Uterus (tissue), 2 donors: ENCODE measurements at regions not wholly inside any gene's neighbourhood (a gene's known extent, or its start where the extent isn't known, plus 50 kb on each side); places are given as distances from the start of the nearest gene placed in this dataset.

ENCODE experiments used
- POLR2A ChIP-seq, 2 donors: fragments of 450-650 bp; IDR thresholded peaks; one replicate each; pipeline ENCODE4 v1.6.1; 2016; ENCODE audit warnings: antibody characterized with exemption in 2 of 2, mild to moderate bottlenecking in 1 of 2, moderate library complexity in 1 of 2
- TF ChIP-seq, protein P1 (sequence below), 4 experiments: fragments of 200-600 bp in 2 of 4; fragments of 450-650 bp in 2 of 4; sonication (generic) in 2 of 4; IDR thresholded peaks; one replicate each; pipeline ENCODE4 v1.5.1; 2016 to 2019; ENCODE audit warnings: antibody characterized with exemption in 4 of 4, mild to moderate bottlenecking in 2 of 4, moderate library complexity in 1 of 4

DNA sequence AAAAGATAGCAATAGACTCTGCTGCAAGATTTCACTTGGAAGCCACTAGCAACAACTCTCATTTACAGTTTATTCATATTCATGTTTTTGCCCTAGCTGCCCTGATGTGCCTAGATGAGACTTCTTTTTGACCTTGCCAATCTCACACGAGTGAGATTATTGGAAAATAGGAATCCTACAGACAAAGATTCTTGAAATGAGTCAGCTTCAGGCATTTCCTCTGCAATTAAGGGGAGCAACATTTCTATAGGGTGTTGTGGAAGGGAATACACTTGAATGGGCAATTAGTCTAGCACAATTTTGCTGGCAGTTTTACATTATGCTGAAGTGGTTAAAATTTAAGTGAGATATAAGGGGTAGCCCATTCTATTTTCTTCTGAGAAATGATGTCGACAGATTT is 217.0 kb upstream of the FAT4 start:
- TF ChIP-seq POLR2A (IDR thresholded peaks at IDR 0.05): no peak
- TF ChIP-seq, protein P1, sequence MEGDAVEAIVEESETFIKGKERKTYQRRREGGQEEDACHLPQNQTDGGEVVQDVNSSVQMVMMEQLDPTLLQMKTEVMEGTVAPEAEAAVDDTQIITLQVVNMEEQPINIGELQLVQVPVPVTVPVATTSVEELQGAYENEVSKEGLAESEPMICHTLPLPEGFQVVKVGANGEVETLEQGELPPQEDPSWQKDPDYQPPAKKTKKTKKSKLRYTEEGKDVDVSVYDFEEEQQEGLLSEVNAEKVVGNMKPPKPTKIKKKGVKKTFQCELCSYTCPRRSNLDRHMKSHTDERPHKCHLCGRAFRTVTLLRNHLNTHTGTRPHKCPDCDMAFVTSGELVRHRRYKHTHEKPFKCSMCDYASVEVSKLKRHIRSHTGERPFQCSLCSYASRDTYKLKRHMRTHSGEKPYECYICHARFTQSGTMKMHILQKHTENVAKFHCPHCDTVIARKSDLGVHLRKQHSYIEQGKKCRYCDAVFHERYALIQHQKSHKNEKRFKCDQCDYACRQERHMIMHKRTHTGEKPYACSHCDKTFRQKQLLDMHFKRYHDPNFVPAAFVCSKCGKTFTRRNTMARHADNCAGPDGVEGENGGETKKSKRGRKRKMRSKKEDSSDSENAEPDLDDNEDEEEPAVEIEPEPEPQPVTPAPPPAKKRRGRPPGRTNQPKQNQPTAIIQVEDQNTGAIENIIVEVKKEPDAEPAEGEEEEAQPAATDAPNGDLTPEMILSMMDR (IDR thresholded peaks at IDR 0.05): no peak
